ENCODE measurements at regions not wholly inside any gene's neighbourhood (a gene's known extent, or its start where the extent isn't known, plus 50 kb on each side); places are given as distances from the start of the nearest gene placed in this dataset.

GRCh38 chr2:226077841-226078240 lies 678.3 kb downstream of the NYAP2 start:
- no peak for TF ChIP-seq CTCF (conservative IDR thresholded peaks at IDR 0.05; ENCODE audit: low read depth in 2 of 2)
- TF ChIP-seq EZH2 (IDR thresholded peaks at IDR 0.05; ENCODE audit: low read depth, unreplicated experiment): no peak
